ENCODE measurements at regions not wholly inside any gene's neighbourhood (a gene's known extent, or its start where the extent isn't known, plus 50 kb on each side); places are given as distances from the start of the nearest gene placed in this dataset.

- no peak overlapping the region for H3K4me3 Mint-ChIP-seq
- no peak for ATAC-seq (ENCODE audit: low read depth)
- no peak for DNase-seq (ENCODE audit: low spot score in 2 of 2)
- H3K27ac Mint-ChIP-seq = no peak overlapping the region
- no peaks in the 10 kb centered on the region for H3K27me3 Mint-ChIP-seq
- H3K36me3 Mint-ChIP-seq = peaks cover 2% of the 10 kb centered on the region
- H3K4me1 Mint-ChIP-seq = no peaks in the 10 kb centered on the region
- H3K9me3 Mint-ChIP-seq = peaks cover 4% of the 10 kb centered on the region
Measured at GRCh38 chr13:58434943-58435342, 803.4 kb downstream of the PCDH17 start.

GRCh38 chr13:58437427-58437826 is 805.9 kb downstream of the PCDH17 start:
- Mint-ChIP-seq H3K27ac (no peak overlapping the region), H3K4me3 (no peak overlapping the region), H3K36me3 (no peaks in the 10 kb centered on the region), H3K9me3 (peaks cover 1% of the 10 kb centered on the region), H3K4me1 (no peaks in the 10 kb centered on the region), H3K27me3 (no peaks in the 10 kb centered on the region)
- DNase-seq (ENCODE audit: low spot score in 2 of 2) (no peak), ATAC-seq (ENCODE audit: low read depth) (no peak)

- H3K9me3 Mint-ChIP-seq = peaks cover 4% of the 10 kb centered on the region
- no peaks in the 10 kb centered on the region for H3K27me3 Mint-ChIP-seq
- no peak overlapping the region for H3K4me3 Mint-ChIP-seq
- H3K27ac Mint-ChIP-seq = no peak overlapping the region
- no peaks in the 10 kb centered on the region for H3K4me1 Mint-ChIP-seq
- no peak for DNase-seq (ENCODE audit: low spot score in 2 of 2)
- ATAC-seq (ENCODE audit: low read depth) = no peak
- no peaks in the 10 kb centered on the region for H3K36me3 Mint-ChIP-seq
Measured at GRCh38 chr13:58446979-58447378, 815.4 kb downstream of the PCDH17 start.

DNA sequence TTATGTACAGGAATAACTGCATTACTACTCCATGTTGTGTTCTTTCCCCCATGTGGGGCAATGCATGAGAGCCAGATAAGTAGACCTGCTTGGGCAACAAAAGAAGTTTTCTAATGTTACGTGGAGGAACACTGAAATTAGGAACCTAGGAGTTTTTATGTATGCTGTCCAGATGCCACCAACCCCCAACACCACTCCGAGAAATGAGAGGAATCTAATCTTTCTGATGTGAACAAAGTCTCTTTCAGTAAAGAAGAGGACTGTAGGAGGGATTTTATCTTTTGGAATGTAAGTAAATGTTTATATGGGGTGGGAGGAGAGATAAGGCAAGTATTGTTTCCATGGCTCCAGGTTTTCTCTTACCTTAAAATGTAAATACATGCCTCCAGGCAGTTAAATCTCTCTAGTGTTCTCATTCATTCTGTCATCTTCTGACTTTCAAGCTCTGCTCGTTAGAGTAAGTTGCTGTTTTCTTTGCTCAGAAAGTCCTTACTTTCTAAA is 820.6 kb downstream of the PCDH17 start:
- Mint-ChIP-seq H3K9me3 (peaks cover 4% of the 10 kb centered on the region), H3K27me3 (no peaks in the 10 kb centered on the region), H3K27ac (no peak overlapping the region), H3K4me3 (no peak overlapping the region), H3K36me3 (no peaks in the 10 kb centered on the region), H3K4me1 (no peaks in the 10 kb centered on the region)
- ATAC-seq (ENCODE audit: low read depth) (no peak), DNase-seq (ENCODE audit: low spot score in 2 of 2) (no peak)

DNA sequence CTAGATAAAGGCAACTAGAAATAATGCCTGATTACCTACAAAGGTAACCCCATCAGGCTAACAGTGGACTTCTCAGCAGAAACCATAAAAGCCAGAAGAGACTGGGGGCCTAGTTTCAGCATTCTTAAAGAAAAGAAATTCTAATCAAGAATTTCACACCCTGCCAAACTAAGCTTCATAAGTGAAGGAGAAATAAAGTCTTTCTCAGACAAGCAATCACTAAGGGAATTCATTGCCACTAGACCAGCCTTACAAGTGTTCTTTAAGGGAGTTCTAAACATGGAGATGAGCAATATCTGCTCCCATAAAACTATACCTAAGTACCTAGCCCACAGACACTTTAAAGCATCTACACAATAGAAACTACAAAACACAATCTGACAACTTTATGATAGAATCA is 823.5 kb downstream of the PCDH17 start:
- Mint-ChIP-seq H3K27me3 (no peaks in the 10 kb centered on the region), H3K27ac (no peak overlapping the region), H3K36me3 (no peaks in the 10 kb centered on the region), H3K4me1 (no peaks in the 10 kb centered on the region), H3K4me3 (no peak overlapping the region), H3K9me3 (peaks cover 6% of the 10 kb centered on the region)
- ATAC-seq (ENCODE audit: low read depth) (no peak), DNase-seq (ENCODE audit: low spot score in 2 of 2) (no peak)

- Mint-ChIP-seq H3K4me3 (no peak overlapping the region), H3K9me3 (peaks cover 5% of the 10 kb centered on the region), H3K27ac (no peak overlapping the region), H3K36me3 (no peaks in the 10 kb centered on the region), H3K4me1 (no peaks in the 10 kb centered on the region), H3K27me3 (no peaks in the 10 kb centered on the region)
- DNase-seq (ENCODE audit: low spot score in 2 of 2) (no peak), ATAC-seq (ENCODE audit: low read depth) (no peak)
Measured at GRCh38 chr13:58461217-58461616, 829.7 kb downstream of the PCDH17 start.

DNA sequence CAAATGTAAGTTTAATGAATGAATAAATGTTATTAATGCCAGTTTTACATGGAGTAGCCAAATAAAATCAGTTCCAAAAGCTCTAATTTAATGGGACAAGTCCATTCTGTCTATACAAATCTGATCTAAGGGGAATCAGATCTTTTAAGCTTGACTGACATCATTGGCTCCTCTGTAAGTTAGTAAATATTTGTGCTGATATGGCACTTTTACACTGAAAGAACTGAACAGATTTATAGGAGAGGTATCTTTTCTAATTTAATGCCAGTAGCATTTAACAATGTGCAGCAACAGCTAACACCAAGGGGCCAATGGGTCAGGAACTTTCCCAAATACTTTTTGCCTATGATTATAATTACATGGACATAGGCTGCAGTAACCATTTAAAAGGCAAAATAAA is 832.3 kb downstream of the PCDH17 start:
- Mint-ChIP-seq H3K27me3 (no peaks in the 10 kb centered on the region), H3K9me3 (peaks cover 1% of the 10 kb centered on the region), H3K36me3 (no peaks in the 10 kb centered on the region), H3K4me1 (no peaks in the 10 kb centered on the region), H3K4me3 (no peak overlapping the region), H3K27ac (no peak overlapping the region)
- no peak for DNase-seq (ENCODE audit: low spot score in 2 of 2)
- ATAC-seq (ENCODE audit: low read depth) = no peak

- Mint-ChIP-seq H3K4me3 (no peak overlapping the region), H3K36me3 (no peaks in the 10 kb centered on the region), H3K27me3 (no peaks in the 10 kb centered on the region), H3K9me3 (peaks cover 7% of the 10 kb centered on the region), H3K27ac (no peak overlapping the region), H3K4me1 (no peaks in the 10 kb centered on the region)
- no peak for DNase-seq (ENCODE audit: low spot score in 2 of 2)
- no peak for ATAC-seq (ENCODE audit: low read depth)
Measured at GRCh38 chr13:58467176-58467575, 835.6 kb downstream of the PCDH17 start.

- ATAC-seq (ENCODE audit: low read depth) = no peak
- peaks cover 5% of the 10 kb centered on the region for H3K9me3 Mint-ChIP-seq
- no peaks in the 10 kb centered on the region for H3K36me3 Mint-ChIP-seq
- H3K4me3 Mint-ChIP-seq = no peak overlapping the region
- no peaks in the 10 kb centered on the region for H3K27me3 Mint-ChIP-seq
- DNase-seq (ENCODE audit: low spot score in 2 of 2) = no peak
- H3K27ac Mint-ChIP-seq = no peak overlapping the region
- H3K4me1 Mint-ChIP-seq = no peaks in the 10 kb centered on the region
Measured at GRCh38 chr13:58472483-58472882, 840.9 kb downstream of the PCDH17 start.

DNA sequence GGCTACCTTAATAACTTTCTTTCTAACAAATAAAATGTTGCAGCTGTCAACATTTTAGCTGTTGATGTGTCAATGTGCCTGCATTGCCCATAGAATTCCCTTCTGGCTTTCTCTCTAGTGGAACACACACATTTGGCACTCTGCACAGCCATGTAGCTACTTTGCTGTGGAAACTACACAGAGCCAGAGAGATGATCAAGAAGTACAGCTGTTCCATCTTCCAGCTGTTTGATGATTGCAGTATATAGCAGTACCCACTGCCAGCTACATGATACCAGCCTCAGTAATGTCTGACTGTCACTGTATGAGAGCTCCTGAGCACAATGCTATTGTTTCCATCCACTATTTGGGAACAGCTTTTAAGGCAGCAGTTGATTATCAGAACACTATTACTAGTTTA is 843.0 kb downstream of the PCDH17 start:
- H3K27me3 Mint-ChIP-seq = no peaks in the 10 kb centered on the region
- H3K9me3 Mint-ChIP-seq = peaks cover 3% of the 10 kb centered on the region
- DNase-seq (ENCODE audit: low spot score in 2 of 2) = no peak
- no peak for ATAC-seq (ENCODE audit: low read depth)
- no peak overlapping the region for H3K4me3 Mint-ChIP-seq
- H3K27ac Mint-ChIP-seq = no peak overlapping the region
- no peaks in the 10 kb centered on the region for H3K36me3 Mint-ChIP-seq
- no peaks in the 10 kb centered on the region for H3K4me1 Mint-ChIP-seq

DNA sequence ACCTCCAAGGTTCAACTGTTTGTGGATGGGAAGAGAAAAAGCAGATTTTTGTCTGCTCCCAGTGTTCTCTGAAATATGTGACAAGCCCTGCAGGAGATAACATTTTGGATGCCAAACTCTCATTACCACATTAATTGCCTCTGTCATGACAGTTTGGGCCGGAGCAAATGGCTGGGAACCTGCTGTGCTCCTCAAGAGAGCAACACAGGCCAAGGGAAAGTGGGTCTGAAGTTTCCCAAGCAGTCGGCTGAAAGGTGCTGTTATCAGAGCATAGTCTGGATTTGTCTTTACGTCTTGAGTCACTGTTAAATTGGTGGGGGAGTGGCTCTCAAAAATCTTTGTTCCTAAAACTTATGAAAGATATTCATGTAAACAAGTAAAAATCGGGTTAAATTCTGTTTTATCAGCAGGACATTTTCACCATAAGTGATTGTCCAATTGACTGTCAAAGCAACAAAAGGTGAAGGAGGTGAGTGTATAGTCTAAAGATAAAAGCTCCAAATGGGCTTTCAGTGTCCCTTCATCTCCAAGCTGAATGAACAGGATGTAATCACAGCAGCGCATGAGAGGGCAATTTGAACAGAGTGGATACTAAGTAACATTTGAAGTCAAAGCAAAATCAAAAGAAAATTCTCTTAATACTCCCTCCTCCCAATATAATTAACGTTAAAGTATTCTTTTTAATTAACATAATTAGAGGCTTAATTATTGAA is 844.8 kb downstream of the PCDH17 start:
- no peaks in the 10 kb centered on the region for H3K27me3 Mint-ChIP-seq
- H3K27ac Mint-ChIP-seq = no peak overlapping the region
- no peaks in the 10 kb centered on the region for H3K36me3 Mint-ChIP-seq
- no peak overlapping the region for H3K4me3 Mint-ChIP-seq
- DNase-seq (ENCODE audit: low spot score in 2 of 2) = no peak
- H3K4me1 Mint-ChIP-seq = no peaks in the 10 kb centered on the region
- H3K9me3 Mint-ChIP-seq = peaks cover 4% of the 10 kb centered on the region
- no peak for ATAC-seq (ENCODE audit: low read depth)

- DNase-seq (ENCODE audit: low spot score in 2 of 2) (no peak), ATAC-seq (ENCODE audit: low read depth) (no peak)
- Mint-ChIP-seq H3K9me3 (peaks cover 2% of the 10 kb centered on the region), H3K27me3 (no peaks in the 10 kb centered on the region), H3K27ac (no peak overlapping the region), H3K36me3 (no peaks in the 10 kb centered on the region), H3K4me1 (no peaks in the 10 kb centered on the region), H3K4me3 (no peak overlapping the region)
Measured at GRCh38 chr13:58478858-58479257, 847.3 kb downstream of the PCDH17 start.

GRCh38 chr13:58480061-58480460 is 848.5 kb downstream of the PCDH17 start:
- Mint-ChIP-seq H3K27me3 (no peaks in the 10 kb centered on the region), H3K4me1 (no peaks in the 10 kb centered on the region), H3K27ac (no peak overlapping the region), H3K36me3 (no peaks in the 10 kb centered on the region), H3K4me3 (no peak overlapping the region), H3K9me3 (peaks cover 2% of the 10 kb centered on the region)
- DNase-seq (ENCODE audit: low spot score in 2 of 2) (no peak), ATAC-seq (ENCODE audit: low read depth) (no peak)

- Mint-ChIP-seq H3K27me3 (no peaks in the 10 kb centered on the region), H3K4me1 (no peaks in the 10 kb centered on the region), H3K27ac (no peak overlapping the region), H3K4me3 (no peak overlapping the region), H3K9me3 (peaks cover 6% of the 10 kb centered on the region), H3K36me3 (no peaks in the 10 kb centered on the region)
- DNase-seq (ENCODE audit: low spot score in 2 of 2) (no peak), ATAC-seq (ENCODE audit: low read depth) (no peak)
Measured at GRCh38 chr13:58488251-58488650, 856.7 kb downstream of the PCDH17 start.

DNA sequence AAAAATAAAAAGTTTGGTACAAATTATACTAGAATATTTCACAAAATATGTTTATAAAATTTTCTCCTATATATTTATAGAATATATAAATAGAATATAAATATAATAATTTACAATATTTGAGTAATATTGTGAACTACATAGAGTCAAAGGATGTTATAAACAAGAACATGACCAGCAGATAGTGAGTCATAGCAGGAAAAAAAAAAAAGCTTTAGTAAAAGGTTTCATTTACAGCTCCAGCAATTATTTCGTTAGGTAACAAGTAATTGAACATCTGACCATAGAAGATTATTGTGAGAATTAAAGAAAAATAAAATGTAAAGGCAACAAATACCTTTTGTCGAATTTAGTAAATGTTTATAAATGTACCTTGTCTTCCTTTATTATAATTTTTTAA is 864.1 kb downstream of the PCDH17 start:
- no peaks in the 10 kb centered on the region for H3K4me1 Mint-ChIP-seq
- no peaks in the 10 kb centered on the region for H3K27me3 Mint-ChIP-seq
- no peaks in the 10 kb centered on the region for H3K36me3 Mint-ChIP-seq
- ATAC-seq (ENCODE audit: low read depth) (no peak), DNase-seq (ENCODE audit: low spot score in 2 of 2) (no peak)
- H3K9me3 Mint-ChIP-seq = no peaks in the 10 kb centered on the region
- no peak overlapping the region for H3K4me3 Mint-ChIP-seq
- no peak overlapping the region for H3K27ac Mint-ChIP-seq

Data from memory B cell (primary cell).